HCT116 (cell line): ENCODE measurements at regions not wholly inside any gene's neighbourhood (a gene's known extent, or its start where the extent isn't known, plus 50 kb on each side); places are given as distances from the start of the nearest gene placed in this dataset.

Experiments
- ATAC-seq: fragments of 200-7000 bp; cut with Tn5 transposase; 2 replicates; pipeline ENCODE4 v1.9.1; 2020; ENCODE audit warnings: mild to moderate bottlenecking, moderate library complexity
- BruUV-seq: library from RNA; stranded (reverse); fragments of 400-500 nt; replicated peaks from 2 replicates; lab custom pipeline; 2021; lab: Mats Ljungman, UMichigan
- CTCF ChIA-PET: fragments of 300-600 bp; sonication (Branson Sonifier 250); formaldehyde crosslinking; loops from one replicate; lab custom pipeline; 2021; ENCODE audit warnings: antibody characterized with exemption; lab: Charles Lee
- POLR2A ChIA-PET: fragments of 300-600, 350-600 bp; sonication (Branson Sonifier 250); formaldehyde crosslinking; loops from one replicate; lab custom pipeline; 2021; ENCODE audit warnings: antibody characterized with exemption; lab: Charles Lee
- RAD21 ChIA-PET, 2 experiments: fragments of 300-600 bp; sonication (Branson Sonifier 250); formaldehyde crosslinking; loops; one replicate each; lab custom pipeline; 2023; ENCODE audit warnings: low total read pairs in 2 of 2; ENCODE audit not compliant: uncharacterized antibody in 2 of 2, unreplicated experiment in 2 of 2, low non-redundant PET in 1 of 2; lab: Charles Lee
- DNase-seq: peaks from one replicate; pipeline ENCODE4 v3.0.0-alpha.2; 2010; ENCODE audit warnings: low read depth, low spot score
- H2AFZ ChIP-seq: fragments of 200-600 bp; shearing (Covaris generic), sonication (generic); 2 replicates; pipeline ENCODE4 v1.6.1; 2017; ENCODE audit warnings: low read depth, mixed run types, mixed read lengths, antibody characterized with exemption, low read length; ENCODE audit not compliant: poor library complexity, severe bottlenecking
- H3K27ac ChIP-seq: 2 replicates; pipeline ENCODE4 v1.5.1; 2012; ENCODE audit warnings: low read depth, low read length
- H3K27me3 ChIP-seq: fragments of 200-600 bp; sonication (generic); 2 replicates; pipeline ENCODE4 v1.6.1; 2016; ENCODE audit warnings: mixed run types, low read length, mixed read lengths; ENCODE audit not compliant: insufficient read depth
- H3K36me3 ChIP-seq, 2 experiments: fragments of 200-500 bp in 1 of 2; fragments of 200-600 bp in 1 of 2; sonication (Bioruptor generic) in 1 of 2; sonication (generic) in 1 of 2; 2 replicates each; pipeline versions ENCODE4 v1.5.1 to v1.6.1; 2014 to 2016; ENCODE audit warnings: low read length in 2 of 2, inconsistent platforms in 1 of 2, mixed read lengths in 1 of 2, mixed run types in 1 of 2; ENCODE audit not compliant: insufficient read depth in 2 of 2, control insufficient read depth in 1 of 2
- H3K4me1 ChIP-seq, 2 experiments: fragments of 200-600 bp in 1 of 2; sonication (generic) in 1 of 2; 2 replicates each; pipeline versions ENCODE4 v1.5.1 to v1.6.1; 2012 to 2017; ENCODE audit warnings: low read length in 2 of 2, inconsistent platforms in 1 of 2, mild to moderate bottlenecking in 1 of 2, mixed read lengths in 1 of 2, mixed run types in 1 of 2, moderate library complexity in 1 of 2; ENCODE audit not compliant: insufficient read depth in 2 of 2, control insufficient read depth in 1 of 2
- H3K4me2 ChIP-seq: fragments of 200-600 bp; sonication (generic); 2 replicates; pipeline ENCODE4 v1.6.1; 2017; ENCODE audit warnings: mixed run types, low read length, mixed read lengths
- H3K4me3 ChIP-seq, 2 experiments: fragments of 200-600 bp in 1 of 2; sonication (generic) in 1 of 2; replicated peaks in 1 of 2; 2 replicates each; pipeline ENCODE4 v1.5.1; 2011 to 2016; ENCODE audit warnings: low read length in 2 of 2, control low read depth in 1 of 2, low read depth in 1 of 2, mild to moderate bottlenecking in 1 of 2, mixed read lengths in 1 of 2, mixed run types in 1 of 2
- H3K79me2 ChIP-seq: fragments of 200-600 bp; sonication (generic); 2 replicates; pipeline ENCODE4 v1.6.1; 2017; ENCODE audit warnings: mild to moderate bottlenecking, mixed run types, low read length, moderate library complexity, mixed read lengths; ENCODE audit not compliant: insufficient read depth
- H3K9ac ChIP-seq: fragments of 200-600 bp; sonication (generic); 2 replicates; pipeline ENCODE4 v1.6.1; 2016; ENCODE audit warnings: low read length, mixed read lengths
- H3K9me2 ChIP-seq: fragments of 200-600 bp; sonication (generic), shearing (Covaris generic); 2 replicates; pipeline ENCODE4 v1.6.1; 2017; ENCODE audit warnings: mixed run types, mild to moderate bottlenecking, moderate library complexity; ENCODE audit not compliant: insufficient read depth
- H3K9me3 ChIP-seq, 2 experiments: fragments of 200-500 bp in 1 of 2; fragments of 200-600 bp in 1 of 2; sonication (Bioruptor generic) in 1 of 2; sonication (generic) in 1 of 2; 2 replicates each; pipeline ENCODE4 v1.6.1; 2014 to 2017; ENCODE audit warnings: low read length in 2 of 2, mixed read lengths in 2 of 2, inconsistent platforms in 1 of 2, low read depth in 1 of 2, mild to moderate bottlenecking in 1 of 2, mixed run types in 1 of 2, moderate library complexity in 1 of 2; ENCODE audit not compliant: control insufficient read depth in 1 of 2, insufficient read depth in 1 of 2
- H4K20me1 ChIP-seq: fragments of 200-600 bp; sonication (generic), shearing (Covaris generic); 2 replicates; pipeline ENCODE4 v1.6.1; 2017; ENCODE audit warnings: mixed run types, mild to moderate bottlenecking, moderate library complexity; ENCODE audit not compliant: insufficient read depth
- CBX3 ChIP-seq: IDR thresholded peaks from 2 replicates; pipeline ENCODE4 v1.6.1; 2012; ENCODE audit warnings: low read depth
- EGR1 ChIP-seq: IDR thresholded peaks from 2 replicates; pipeline ENCODE4 v1.6.1; 2012; ENCODE audit warnings: low read depth
- EZH2phosphoT487 ChIP-seq: fragments of 200-600 bp; IDR thresholded peaks from 2 replicates; pipeline ENCODE4 v1.6.1; 2018; ENCODE audit warnings: antibody characterized with exemption, borderline replicate concordance
- JUND ChIP-seq: IDR thresholded peaks from 2 replicates; pipeline ENCODE4 v1.6.1; 2012
- POLR2AphosphoS5 ChIP-seq: IDR thresholded peaks from 2 replicates; pipeline ENCODE4 v1.6.1; 2011; ENCODE audit warnings: mild to moderate bottlenecking, low read depth, low read length, moderate library complexity
- RAD21 ChIP-seq: IDR thresholded peaks from 2 replicates; pipeline ENCODE4 v1.6.1; 2012; ENCODE audit warnings: low read depth, mild to moderate bottlenecking
- SIN3A ChIP-seq: IDR thresholded peaks from 2 replicates; pipeline ENCODE4 v1.6.1; 2012; ENCODE audit warnings: low read depth
- SP1 ChIP-seq: IDR thresholded peaks from 2 replicates; pipeline ENCODE4 v1.6.1; 2012; ENCODE audit warnings: low read depth
- ZFX ChIP-seq: fragments of 450-650 bp; IDR thresholded peaks from 2 replicates; pipeline ENCODE4 v1.6.1; 2017
- ZNF274 ChIP-seq: fragments of 200-500 bp; sonication (Bioruptor generic); IDR thresholded peaks from 2 replicates; pipeline ENCODE4 v1.6.1; 2014; ENCODE audit warnings: mild to moderate bottlenecking, low read depth, low read length, inconsistent platforms
- intact Hi-C: fragments of 100-400 bp; cut with micrococcal nuclease; formaldehyde crosslinking; loops from 2 replicates; pipeline ENCODE4 v1.10.0; 2022
- TF ChIP-seq, protein P1 (sequence below): IDR thresholded peaks from 2 replicates; pipeline ENCODE4 v1.6.1; 2011; ENCODE audit warnings: mild to moderate bottlenecking, low read length, moderate library complexity; ENCODE audit not compliant: insufficient replicate concordance; ENCODE audit errors: extremely low read depth
- TF ChIP-seq, protein P2 (sequence below): IDR thresholded peaks from 2 replicates; pipeline ENCODE4 v1.6.1; 2012
- TF ChIP-seq, protein P3 (sequence below), 3 experiments: fragments of 200-600 bp in 1 of 3; sonication (generic) in 1 of 3; IDR thresholded peaks in 2 of 3; conservative IDR thresholded peaks in 1 of 3; 2 replicates each; pipeline ENCODE4 v1.5.1; 2012 to 2017; ENCODE audit warnings: low read depth in 2 of 3, low read length in 2 of 3, antibody characterized with exemption in 1 of 3, borderline replicate concordance in 1 of 3, control low read depth in 1 of 3, mild to moderate bottlenecking in 1 of 3, mixed read lengths in 1 of 3, mixed run types in 1 of 3, moderate library complexity in 1 of 3; ENCODE audit not compliant: insufficient read depth in 1 of 3

DNA sequence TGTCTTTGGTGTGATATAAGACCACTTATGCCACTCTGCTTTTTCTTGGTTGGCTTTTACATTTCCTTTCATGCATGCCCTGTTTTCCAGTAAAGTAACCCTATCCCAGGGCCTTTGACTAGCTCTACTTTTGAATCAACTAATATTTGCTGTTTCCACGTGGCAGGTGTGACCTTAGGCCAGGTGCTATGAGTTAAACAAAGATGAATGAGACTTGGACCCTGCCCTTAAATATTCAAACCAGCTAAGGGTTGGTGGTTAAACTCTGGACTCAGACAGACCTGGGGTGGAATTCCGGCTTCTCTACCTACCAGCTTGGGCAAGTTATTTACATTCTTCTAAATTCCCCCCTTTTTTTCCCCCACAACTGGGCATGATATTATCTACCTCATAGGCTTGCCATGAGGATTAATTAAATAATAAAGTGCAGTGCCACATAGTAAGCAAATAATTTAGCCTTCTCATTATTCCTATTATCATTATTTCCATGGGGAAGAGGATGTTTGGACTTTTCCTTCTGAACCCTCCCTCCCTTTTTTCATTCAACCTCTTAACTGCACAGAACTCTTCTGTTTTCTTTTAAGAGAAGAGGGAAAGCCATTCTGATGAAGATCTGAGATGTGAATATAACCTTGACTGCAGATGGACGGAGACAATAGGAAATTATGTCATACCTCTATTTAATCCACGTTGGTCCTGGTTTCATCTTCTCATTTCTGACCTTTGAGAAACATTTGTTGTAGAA lies 143.6 kb upstream of the TNFAIP3 start:
- CTCF ChIA-PET: interaction anchor here (1.3 kb wide), 1 partner anchor 15 kb away, joined by 4 read pairs; no protein-coding TSS in a partner anchor
- Histone ChIP-seq H3K9ac (no peak overlapping the region), H3K9me2 (no peaks in the 10 kb centered on the region), H2AFZ (no peak overlapping the region), H3K4me2 (no peak overlapping the region), H3K9me3 (no peaks in the 10 kb centered on the region), H3K4me1 (peaks cover 0 to under 1% of the 10 kb centered on the region in 2 experiments; a peak in 1 of 4 replicates), H3K27me3 (no peaks in the 10 kb centered on the region), H3K27ac (no peak overlapping the region), H3K79me2 (no peaks in the 10 kb centered on the region), H3K36me3 (no peaks in the 10 kb centered on the region), H4K20me1 (no peaks in the 10 kb centered on the region), H3K4me3 (no peak overlapping the region)
- POLR2A ChIA-PET: no interaction called here
- RAD21 ChIA-PET: no interaction called here
- no peak for DNase-seq
- no TSS peak for BruUV-seq
- intact Hi-C loops: no loop called here
- TF ChIP-seq, protein P1, sequence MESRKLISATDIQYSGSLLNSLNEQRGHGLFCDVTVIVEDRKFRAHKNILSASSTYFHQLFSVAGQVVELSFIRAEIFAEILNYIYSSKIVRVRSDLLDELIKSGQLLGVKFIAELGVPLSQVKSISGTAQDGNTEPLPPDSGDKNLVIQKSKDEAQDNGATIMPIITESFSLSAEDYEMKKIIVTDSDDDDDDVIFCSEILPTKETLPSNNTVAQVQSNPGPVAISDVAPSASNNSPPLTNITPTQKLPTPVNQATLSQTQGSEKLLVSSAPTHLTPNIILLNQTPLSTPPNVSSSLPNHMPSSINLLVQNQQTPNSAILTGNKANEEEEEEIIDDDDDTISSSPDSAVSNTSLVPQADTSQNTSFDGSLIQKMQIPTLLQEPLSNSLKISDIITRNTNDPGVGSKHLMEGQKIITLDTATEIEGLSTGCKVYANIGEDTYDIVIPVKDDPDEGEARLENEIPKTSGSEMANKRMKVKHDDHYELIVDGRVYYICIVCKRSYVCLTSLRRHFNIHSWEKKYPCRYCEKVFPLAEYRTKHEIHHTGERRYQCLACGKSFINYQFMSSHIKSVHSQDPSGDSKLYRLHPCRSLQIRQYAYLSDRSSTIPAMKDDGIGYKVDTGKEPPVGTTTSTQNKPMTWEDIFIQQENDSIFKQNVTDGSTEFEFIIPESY: no peak
- TF ChIP-seq, protein P2, sequence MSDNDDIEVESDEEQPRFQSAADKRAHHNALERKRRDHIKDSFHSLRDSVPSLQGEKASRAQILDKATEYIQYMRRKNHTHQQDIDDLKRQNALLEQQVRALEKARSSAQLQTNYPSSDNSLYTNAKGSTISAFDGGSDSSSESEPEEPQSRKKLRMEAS: no peak
- TF ChIP-seq EZH2phosphoT487 (no peak), SP1 (no peak), CBX3 (no peak), EGR1 (no peak), ZFX (no peak), SIN3A (no peak), POLR2AphosphoS5 (no peak), JUND (no peak), RAD21 (no peak), ZNF274 (no peak)
- TF ChIP-seq, protein P3, sequence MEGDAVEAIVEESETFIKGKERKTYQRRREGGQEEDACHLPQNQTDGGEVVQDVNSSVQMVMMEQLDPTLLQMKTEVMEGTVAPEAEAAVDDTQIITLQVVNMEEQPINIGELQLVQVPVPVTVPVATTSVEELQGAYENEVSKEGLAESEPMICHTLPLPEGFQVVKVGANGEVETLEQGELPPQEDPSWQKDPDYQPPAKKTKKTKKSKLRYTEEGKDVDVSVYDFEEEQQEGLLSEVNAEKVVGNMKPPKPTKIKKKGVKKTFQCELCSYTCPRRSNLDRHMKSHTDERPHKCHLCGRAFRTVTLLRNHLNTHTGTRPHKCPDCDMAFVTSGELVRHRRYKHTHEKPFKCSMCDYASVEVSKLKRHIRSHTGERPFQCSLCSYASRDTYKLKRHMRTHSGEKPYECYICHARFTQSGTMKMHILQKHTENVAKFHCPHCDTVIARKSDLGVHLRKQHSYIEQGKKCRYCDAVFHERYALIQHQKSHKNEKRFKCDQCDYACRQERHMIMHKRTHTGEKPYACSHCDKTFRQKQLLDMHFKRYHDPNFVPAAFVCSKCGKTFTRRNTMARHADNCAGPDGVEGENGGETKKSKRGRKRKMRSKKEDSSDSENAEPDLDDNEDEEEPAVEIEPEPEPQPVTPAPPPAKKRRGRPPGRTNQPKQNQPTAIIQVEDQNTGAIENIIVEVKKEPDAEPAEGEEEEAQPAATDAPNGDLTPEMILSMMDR (IDR thresholded peaks at IDR 0.05 in 2 of 3, conservative IDR thresholded peaks at IDR 0.05 in 1 of 3; ENCODE audit: borderline replicate concordance in 1 of 3, insufficient read depth in 1 of 3, low read depth in 2 of 3, low read length in 2 of 3): no peak
- ATAC-seq: no peak
